ENCODE measurements at regions not wholly inside any gene's neighbourhood (a gene's known extent, or its start where the extent isn't known, plus 50 kb on each side); places are given as distances from the start of the nearest gene placed in this dataset.

- no peak overlapping the region for H3K27ac ChIP-seq
- no peak for TF ChIP-seq ZFX (IDR thresholded peaks at IDR 0.05)
- TF ChIP-seq, protein P1, sequence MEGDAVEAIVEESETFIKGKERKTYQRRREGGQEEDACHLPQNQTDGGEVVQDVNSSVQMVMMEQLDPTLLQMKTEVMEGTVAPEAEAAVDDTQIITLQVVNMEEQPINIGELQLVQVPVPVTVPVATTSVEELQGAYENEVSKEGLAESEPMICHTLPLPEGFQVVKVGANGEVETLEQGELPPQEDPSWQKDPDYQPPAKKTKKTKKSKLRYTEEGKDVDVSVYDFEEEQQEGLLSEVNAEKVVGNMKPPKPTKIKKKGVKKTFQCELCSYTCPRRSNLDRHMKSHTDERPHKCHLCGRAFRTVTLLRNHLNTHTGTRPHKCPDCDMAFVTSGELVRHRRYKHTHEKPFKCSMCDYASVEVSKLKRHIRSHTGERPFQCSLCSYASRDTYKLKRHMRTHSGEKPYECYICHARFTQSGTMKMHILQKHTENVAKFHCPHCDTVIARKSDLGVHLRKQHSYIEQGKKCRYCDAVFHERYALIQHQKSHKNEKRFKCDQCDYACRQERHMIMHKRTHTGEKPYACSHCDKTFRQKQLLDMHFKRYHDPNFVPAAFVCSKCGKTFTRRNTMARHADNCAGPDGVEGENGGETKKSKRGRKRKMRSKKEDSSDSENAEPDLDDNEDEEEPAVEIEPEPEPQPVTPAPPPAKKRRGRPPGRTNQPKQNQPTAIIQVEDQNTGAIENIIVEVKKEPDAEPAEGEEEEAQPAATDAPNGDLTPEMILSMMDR (conservative IDR thresholded peaks at IDR 0.05), result no peak
Measured at GRCh38 chr18:10033016-10033399, 119.2 kb downstream of the VAPA start.

GRCh38 chr18:10035281-10035991 is 121.6 kb downstream of the VAPA start:
- H3K27ac ChIP-seq, result no peak overlapping the region
- no peak for TF ChIP-seq ZFX (IDR thresholded peaks at IDR 0.05)

- no peak for TF ChIP-seq ZFX (IDR thresholded peaks at IDR 0.05)
- TF ChIP-seq, protein P1 (conservative IDR thresholded peaks at IDR 0.05), result no peak
- no peak overlapping the region for H3K27ac ChIP-seq
Measured at GRCh38 chr18:10036479-10036878, 122.7 kb downstream of the VAPA start.

DNA sequence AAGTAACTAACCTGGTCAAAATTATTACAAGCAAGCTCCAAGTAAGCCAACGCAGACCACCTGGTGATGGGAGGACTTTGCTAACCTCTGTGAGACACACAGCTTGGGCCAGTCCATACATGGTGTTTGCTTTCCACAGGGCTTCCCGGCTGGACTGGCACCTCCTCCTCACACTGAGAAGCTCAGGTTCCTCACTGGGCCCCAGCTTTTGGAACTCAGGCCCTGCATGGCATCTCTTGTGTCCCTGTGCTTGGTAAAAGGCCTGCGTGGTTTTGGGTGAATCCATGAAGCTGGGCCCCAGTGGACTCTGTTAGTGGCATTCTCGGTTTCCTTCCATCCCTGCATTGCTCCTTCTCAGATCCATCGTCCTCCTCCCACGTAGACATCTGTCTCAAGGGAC is 123.4 kb downstream of the VAPA start:
- no peak overlapping the region for H3K27ac ChIP-seq
- TF ChIP-seq, protein P1 (conservative IDR thresholded peaks at IDR 0.05), result no peak
- TF ChIP-seq ZFX (IDR thresholded peaks at IDR 0.05), result no peak

DNA sequence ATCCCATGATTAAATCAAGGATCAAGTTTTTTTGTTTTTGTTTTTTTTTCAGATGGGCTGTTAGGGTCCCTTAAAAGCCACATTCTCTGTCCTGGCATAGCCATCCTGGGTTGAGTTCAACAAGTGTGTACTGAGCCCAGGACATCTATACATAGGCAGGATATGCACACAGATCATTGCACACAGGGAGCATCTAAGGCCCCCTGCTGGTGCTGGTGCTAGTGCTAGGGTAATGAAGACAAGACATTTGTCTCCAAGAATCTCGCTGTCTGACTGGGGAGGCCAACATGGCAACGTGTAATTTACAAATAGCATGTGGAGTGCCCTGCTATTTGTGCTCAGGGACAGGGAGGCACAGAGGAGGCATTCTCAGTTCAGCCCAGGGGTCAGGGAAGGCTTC is 124.5 kb downstream of the VAPA start:
- no peak overlapping the region for H3K27ac ChIP-seq
- TF ChIP-seq, protein P1 (conservative IDR thresholded peaks at IDR 0.05), result no peak; the same call in 1 of the 2 replicates
- no peak for TF ChIP-seq ZFX (IDR thresholded peaks at IDR 0.05)

GRCh38 chr18:10040287-10041011 is 126.6 kb downstream of the VAPA start:
- TF ChIP-seq, protein P1 (conservative IDR thresholded peaks at IDR 0.05), result no peak
- no peak for TF ChIP-seq ZFX (IDR thresholded peaks at IDR 0.05)
- H3K27ac ChIP-seq, result peak overlapping the region; percentile 42; the same call in 1 of the 2 replicates

- TF ChIP-seq ZFX (IDR thresholded peaks at IDR 0.05), result no peak
- TF ChIP-seq, protein P1 (conservative IDR thresholded peaks at IDR 0.05), result no peak
- peak overlapping the region; percentile 42; the same call in 1 of the 2 replicates for H3K27ac ChIP-seq
Measured at GRCh38 chr18:10041180-10041579, 127.4 kb downstream of the VAPA start.
